ENCODE measurements at regions not wholly inside any gene's neighbourhood (a gene's known extent, or its start where the extent isn't known, plus 50 kb on each side); places are given as distances from the start of the nearest gene placed in this dataset.
"Not testable (repeated sequence)": the region's sequence is repeated elsewhere in the genome, so short reads cannot be mapped to it uniquely, and the experiment has no call there.

DNA sequence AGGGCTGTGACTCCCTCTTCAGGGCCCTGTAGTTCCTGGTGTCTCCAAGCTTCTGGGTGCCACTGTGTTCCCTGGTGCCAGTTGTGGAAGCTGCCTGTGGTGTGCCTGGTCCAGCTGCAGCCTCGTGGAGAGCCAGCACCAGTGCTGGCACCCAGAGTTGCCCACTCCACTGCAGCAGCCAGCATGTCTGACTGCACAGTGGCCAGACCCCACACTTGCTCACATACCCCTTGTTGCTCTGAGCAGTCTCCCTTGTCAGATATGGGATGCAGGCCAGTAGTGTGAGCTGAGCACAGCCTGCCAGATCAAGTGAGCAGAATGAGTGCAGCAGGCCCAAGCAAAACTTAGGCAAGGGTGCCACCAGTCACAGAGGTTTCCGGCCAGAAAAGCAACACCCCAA lies 108.6 kb downstream of the ZMAT1 start:
- no peak for DNase-seq

DNA sequence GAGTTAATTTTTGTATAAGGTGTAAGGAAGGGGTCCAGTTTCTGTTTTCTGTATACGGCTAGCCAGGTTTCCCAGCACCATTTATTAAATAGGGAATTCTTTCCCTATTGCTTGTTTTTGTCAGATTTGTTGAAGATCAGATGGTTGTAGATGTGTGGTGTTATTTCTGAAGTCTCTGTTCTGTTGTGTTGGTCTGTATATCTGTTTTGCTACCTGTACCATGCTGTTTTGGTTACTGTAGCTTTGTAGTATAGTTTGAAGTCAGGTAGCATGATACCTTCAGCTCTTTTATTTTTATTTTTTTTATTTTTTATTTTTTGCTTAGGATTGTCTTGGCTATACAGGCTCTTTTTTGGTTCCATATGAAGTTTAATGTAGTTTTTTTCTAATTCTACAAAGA lies 114.1 kb downstream of the ZMAT1 start:
- not testable (repeated sequence) for DNase-seq

DNA sequence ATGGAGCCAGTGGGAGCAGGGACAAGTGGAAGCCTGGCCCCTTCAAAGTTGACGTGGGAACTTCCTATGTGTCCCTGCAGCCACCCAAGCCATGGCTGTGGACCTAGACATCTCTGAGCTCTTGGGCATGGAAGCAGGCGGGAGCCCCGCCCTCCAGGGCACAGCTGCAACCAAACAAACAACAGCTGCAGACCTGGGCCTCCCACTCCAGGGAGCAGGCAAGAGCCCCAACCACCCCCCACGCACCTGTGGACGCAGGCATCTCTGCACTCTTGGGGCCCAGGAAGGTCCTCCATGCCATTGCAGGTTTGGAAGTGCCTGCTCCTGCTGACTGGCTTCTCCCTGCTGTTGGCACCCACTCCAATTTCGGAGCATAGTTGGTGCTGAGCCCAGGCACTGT lies 118.6 kb downstream of the ZMAT1 start:
- DNase-seq = no peak

DNA sequence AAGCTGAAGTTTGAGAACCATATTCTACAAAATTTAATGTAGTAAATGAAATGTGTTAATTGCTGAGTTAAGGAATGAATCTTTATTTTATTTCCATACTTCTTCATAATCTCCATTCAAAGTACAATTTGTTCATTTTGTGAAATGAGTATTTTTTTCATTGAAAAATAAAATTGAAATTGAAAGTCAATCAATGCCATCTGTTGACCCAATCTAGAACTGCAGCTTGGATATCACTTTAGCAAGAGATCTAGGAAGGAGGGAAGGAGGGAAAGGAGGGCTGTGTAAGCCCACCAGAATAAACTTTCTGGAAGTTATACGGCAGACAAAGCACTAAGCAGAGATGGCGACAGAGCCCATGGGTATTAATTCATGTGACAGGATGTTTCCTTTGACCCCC lies 128.4 kb downstream of the ZMAT1 start:
- DNase-seq = no peak

DNA sequence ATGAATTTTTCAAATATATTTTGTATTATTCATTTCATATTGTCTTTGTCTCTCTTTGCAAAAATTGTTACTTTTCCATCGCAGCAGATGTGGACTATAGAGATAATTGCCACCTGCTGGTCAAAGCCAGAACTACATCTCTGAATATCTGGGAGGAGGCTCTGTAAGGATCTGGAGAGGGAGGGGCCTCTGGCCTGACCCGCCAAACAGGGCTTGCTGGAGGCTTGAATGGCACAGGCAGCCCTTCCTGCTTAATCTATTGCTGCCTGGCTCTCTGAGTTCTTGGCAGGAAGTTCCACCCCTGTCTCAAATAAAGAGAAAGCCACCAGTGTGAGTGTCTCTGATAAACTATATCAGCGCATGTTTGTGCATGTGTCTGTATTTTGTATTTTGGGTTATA lies 132.4 kb downstream of the ZMAT1 start:
- DNase-seq = peak; percentile 61

DNA sequence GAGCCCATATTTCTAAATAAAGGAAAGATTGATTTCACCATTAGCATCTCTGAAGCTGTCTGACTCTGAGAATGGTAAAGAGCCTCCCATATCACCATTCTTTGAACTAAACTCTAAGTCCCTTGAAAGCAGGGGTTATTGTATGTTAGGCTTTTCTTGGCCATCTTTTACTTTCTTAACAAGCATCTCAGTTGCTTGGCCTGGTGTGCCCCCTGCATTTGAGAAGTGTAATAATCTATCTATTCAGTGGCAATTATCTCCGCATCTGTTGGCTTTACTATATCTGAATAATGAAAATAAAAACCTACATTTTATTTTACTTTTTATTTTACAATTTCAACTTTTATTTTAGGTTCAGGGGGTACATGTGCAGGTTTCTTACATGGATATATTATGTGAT lies 128.3 kb upstream of the ARMCX2 start:
- no peak for DNase-seq

DNA sequence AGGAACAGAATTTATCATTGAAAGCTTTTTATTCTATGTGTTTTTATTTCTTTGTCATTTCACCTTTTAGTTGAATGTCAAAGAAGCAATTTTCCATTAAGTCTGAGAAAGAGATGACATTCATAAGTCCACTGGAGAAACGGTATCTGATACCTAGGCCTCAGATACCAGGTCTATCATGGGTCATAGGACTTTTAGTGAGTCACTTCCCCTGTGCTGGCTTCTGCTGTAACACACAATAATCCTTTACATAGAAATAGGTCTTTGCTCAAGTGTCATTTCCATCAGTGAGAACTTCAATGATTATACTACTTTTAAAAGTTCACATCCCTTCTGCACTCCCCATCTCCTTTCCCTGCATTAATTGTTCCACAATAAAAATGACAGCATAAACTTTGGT lies 125.5 kb upstream of the ARMCX2 start:
- no peak for DNase-seq

DNA sequence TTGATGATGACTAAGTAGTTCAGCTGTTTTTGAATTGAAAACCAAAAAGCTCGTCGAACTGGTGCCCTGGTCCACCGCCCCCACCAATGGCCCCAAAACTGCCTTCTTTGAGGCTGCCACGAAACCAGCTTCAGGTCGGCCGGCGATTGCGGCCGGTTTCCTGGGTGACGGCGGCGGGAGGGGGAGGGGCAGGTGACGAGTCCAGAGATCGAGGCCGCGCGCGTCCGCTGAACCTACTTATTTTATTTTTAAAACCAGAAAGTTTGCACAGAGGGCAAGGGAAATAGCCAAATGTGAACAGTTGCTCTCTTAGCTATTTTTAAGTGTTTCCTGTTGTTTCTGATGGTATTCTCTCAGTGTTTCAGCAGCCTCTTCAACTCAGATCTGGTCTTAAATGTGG lies 120.8 kb upstream of the ARMCX2 start:
- not testable (repeated sequence) for DNase-seq

DNA sequence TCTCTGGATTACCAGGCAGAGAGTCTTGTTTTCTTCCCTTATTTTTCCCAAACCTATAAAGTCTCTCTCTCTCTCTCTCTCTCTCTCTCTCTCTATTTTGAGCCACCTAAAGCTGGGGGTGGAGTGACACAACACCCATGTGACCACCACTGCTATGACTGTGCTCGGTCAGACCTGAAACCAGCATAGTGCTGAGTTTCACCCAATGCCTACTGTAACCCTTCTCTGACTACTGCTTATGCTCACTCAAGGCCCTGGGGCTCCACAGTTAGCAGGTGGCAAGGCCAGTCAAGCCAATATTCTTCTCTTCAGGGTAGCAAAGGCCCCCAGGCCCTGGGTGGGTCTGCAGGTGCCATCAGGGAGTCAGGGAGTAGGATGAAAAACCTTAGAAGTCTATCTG lies 114.7 kb upstream of the ARMCX2 start:
- DNase-seq = no peak

DNA sequence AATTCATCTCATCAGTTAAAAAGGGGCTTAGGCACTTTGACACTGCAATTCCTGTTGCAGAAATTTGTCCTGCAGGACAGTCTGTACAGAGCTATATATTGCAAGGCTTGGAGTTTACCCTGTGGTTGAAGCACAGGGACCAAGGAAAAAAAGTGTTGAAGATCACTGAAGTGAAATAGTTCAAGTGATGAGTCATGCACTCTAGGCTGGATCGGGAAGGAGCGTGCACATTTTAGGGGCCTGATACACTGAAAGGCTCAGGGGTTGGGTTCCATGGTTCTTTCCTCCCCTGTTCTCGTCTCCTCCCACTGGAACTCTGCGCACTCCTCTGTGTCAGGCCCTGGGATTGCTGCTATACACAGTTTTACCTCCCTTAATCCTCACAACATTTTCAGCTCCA lies 104.9 kb upstream of the ARMCX2 start:
- DNase-seq = no peak

DNA sequence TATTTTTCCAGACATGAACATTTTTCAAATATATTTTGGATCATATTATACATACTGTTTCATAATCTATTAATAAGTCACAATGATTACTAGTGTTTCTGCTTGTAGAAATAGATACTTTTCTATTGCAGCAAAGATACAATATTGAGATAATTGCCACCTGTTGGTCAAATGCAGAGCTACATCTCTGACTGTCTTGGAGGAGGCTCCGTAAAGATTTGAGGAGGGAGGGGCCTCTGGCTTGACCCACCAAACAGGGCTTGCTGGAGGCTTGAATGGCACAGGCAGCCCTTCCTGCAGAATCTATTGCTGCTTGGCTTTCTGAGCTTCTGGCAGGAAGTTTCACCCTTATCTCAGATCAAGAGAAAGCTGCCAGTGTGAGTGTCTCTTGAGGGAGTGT lies 99.3 kb upstream of the ARMCX2 start:
- peak in 1 of 2 experiments; percentile 2 for DNase-seq

DNA sequence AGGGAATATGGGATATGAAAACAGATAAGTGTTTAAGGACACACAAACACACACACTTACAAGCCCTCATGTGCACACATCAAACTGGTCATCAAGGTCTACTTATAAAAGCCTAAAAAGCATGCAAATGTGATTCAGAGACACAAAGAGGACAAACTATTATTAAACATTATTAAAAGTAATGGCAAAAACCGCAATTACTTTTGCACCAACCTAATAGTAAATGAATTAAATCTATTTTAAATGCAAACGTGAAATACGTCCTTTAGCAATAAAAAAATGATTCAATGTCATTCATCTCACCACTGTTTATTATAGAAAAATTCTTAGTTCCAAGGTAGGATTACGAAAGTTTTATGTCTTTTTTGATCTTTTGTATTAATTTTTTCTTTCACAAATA lies 91.1 kb upstream of the ARMCX2 start:
- no peak for DNase-seq

DNA sequence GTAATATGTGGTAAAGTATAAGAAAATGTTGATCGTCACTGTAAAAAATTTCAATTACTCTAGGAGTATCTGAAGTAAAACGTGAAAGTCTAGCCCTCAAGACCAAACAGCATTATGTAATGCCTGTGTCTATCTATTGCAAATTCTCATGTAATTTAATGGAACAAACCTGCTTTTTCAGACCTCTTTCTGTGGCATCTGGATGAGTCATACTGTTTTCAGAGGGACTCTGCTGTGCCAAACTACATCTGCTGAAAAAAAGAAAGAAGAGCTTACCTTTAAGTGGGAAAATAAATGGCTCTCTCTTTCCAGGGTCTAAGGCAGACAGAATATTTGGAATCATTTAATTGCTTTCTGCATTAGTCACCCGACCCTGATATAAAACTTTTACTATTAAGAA lies 89.8 kb upstream of the ARMCX2 start:
- no peak for DNase-seq

DNA sequence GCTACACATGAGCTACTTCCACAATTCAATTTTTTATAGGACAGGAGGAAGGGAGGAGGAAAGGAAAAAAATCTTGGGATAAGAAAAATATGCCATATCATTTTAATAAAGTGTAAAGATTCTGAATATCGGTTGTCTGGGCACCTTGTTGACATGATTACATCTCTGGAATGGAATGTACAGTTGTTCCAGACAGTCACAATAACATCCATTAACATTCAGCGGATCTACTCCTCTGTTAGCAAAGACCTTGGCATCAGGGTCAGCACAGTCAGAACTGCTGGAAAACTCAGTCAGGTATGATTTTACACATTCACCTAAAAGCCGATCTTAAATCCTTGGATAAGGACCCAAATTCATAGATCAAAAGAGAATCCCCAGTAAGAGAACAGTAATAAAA lies 85.4 kb upstream of the ARMCX2 start:
- no peak for DNase-seq

DNA sequence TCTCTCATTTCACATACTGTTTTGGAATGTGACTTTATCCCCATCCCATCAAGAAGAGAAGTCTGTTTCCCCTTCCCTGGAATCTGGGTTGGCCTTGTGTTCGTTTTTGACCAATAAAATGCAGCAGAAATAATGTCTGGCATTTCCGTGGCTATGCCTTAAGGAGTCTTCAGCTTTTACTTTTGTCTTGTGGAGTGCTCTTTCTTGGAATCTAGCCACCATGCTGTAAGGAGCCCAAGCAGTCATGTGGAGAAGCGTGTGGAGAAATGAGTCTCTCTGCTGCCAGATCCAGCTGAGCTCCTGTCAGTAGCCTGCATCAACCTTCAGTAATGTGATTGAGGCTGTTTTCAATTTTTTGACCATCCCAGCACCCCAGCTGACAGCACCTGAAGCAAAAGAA lies 84.4 kb upstream of the ARMCX2 start:
- DNase-seq = no peak

DNA sequence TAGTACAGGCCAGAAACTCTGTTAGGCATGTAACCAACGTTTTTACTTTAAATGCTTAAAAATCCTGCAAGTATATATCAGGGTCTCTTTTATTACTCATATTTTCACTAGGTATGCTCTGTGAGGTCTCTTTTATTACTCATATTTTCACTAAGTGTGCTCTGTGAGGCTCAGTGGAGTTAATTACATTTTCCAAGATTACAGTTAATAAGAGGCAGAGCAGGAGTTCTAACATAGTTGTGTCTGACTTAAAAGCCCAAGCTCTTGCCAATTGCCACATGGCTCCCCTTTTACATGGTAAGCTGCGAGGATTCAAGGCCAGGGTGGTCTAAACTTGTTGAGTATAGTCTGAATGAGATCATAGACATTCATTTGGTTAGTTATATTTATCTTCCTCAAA lies 81.0 kb upstream of the ARMCX2 start:
- no peak for DNase-seq

DNA sequence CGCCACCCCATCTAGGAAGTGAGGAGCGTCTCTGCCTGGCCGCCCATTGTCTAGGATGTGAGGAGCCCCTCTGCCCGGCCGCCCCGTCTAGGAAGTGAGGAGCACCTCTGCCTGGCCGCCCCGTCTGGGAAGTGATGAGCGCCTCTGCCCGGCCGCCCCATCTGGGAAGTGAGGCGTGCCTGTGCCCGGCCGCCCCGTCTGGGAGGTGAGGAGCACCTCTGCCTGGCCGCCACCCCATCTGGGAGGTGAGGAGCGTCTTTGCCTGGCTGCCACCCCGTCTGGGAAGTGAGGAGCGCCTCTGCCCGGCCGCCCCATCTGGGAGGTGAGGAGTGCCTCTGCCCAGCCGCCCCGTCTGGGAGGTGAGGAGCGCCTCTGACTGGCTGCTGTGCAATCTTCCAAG lies 79.2 kb upstream of the ARMCX2 start:
- not testable (repeated sequence) for DNase-seq

DNA sequence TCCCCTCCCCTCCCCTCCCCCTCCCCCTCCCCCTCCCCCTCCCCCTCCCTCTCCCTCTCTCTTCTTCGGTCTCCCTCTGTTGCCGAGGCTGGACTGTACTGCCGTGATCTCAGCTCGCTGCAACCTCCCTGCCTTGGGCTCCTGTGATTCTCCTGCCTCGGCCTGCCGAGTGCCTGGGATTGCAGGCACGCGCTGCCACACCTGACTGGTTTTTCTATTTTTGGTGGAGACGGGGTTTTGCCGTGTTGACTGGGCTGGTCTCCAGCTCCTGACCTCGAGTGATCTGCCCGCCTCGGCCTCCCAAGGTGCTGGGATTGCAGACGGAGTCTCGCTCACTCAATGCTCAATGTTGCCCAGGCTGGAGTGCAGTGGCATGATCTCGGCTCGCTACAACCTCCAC lies 78.8 kb upstream of the ARMCX2 start:
- not testable (repeated sequence) for DNase-seq

DNA sequence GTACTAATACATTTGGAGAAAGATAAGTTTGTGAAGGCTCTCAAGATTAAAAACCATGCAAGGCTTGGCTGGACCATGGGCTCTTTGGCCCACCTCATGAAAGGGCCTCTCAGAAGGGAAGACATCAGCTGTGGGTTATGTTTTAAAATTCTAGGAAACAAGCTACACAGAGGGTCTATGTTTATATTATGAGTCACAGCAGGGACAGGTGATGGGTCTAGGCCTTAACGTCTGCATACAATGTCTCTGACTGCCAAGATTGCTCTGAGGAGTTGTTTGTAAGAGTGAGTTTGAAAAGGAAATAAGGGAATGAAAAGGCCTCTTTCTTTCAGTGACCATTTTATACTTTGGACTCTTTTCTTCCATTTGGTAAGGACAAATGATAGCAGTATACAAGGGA lies 77.0 kb upstream of the ARMCX2 start:
- DNase-seq = no peak

DNA sequence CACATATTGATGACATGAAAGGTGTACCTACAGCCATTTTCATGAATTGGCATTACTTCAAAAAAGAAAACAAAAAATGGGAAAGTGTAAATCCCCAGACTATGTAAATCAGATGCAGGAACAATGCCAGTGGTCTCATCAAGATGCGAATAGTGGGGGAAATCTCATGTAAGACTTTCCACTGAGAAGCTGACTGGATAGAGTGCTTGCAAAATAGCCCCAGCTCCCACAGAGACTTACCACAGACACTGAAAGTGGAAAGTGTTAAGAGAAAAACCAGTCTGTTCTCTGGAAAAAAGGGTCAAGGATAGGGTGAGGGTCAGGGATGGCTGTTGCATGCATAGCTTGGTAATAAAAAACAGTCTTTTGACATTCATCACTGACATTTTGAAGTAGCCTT lies 73.2 kb upstream of the ARMCX2 start:
- no peak for DNase-seq

DNA sequence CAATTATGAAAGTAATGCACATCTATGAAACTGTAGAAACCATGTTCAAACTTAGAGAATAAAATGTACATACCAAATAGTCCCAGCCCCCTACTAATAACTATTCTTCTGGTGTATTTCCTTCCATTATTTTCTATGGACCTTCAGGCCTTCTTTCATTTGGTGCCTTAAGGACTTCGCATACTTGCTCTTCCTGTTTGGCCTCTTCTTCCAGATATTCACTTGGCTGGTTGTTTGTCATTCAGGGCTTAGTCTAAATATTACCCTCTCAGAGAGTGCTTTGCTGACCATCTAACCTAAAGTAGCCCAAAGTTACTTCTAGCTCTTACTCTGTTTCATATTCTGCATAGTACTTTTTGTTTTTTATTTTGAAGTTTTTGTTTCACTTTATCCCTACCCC lies 70.3 kb upstream of the ARMCX2 start:
- DNase-seq = no peak

Measured in activated CD4-positive, alpha-beta T cell treated with anti-CD3 and anti-CD28 coated beads, Interleukin-2, amount 50 U/mL, for 4 hours (primary cell).